Parathyroid adenoma (tissue), 2 donors: ENCODE measurements at regions not wholly inside any gene's neighbourhood (a gene's known extent, or its start where the extent isn't known, plus 50 kb on each side); places are given as distances from the start of the nearest gene placed in this dataset.

ENCODE experiments used
- H2AFZ ChIP-seq: fragments of 300-600 bp; sonication (generic); one replicate; pipeline ENCODE4 v1.7.0; 2017; ENCODE audit warnings: antibody characterized with exemption, mild to moderate bottlenecking
- H3K27ac ChIP-seq: fragments of 300-600 bp; sonication (generic); one replicate; pipeline ENCODE4 v1.7.0; 2017
- H3K27me3 ChIP-seq: fragments of 300-600 bp; sonication (generic); one replicate; pipeline ENCODE4 v1.7.0; 2017; ENCODE audit warnings: low read length; ENCODE audit not compliant: control insufficient read depth, insufficient read depth
- H3K36me3 ChIP-seq: fragments of 300-600 bp; sonication (generic); one replicate; pipeline ENCODE4 v1.7.0; 2017; ENCODE audit warnings: low read length; ENCODE audit not compliant: control insufficient read depth, insufficient read depth
- H3K4me1 ChIP-seq: fragments of 300-600 bp; sonication (generic); one replicate; pipeline ENCODE4 v1.7.0; 2017; ENCODE audit warnings: control low read depth
- H3K4me2 ChIP-seq: fragments of 300-600 bp; sonication (generic); one replicate; pipeline ENCODE4 v1.7.0; 2017; ENCODE audit warnings: low read length
- H3K4me3 ChIP-seq: fragments of 300-600 bp; sonication (generic); one replicate; pipeline ENCODE4 v1.7.0; 2017; ENCODE audit warnings: low read depth, low read length
- H3K79me2 ChIP-seq: fragments of 300-600 bp; sonication (generic); one replicate; pipeline ENCODE4 v1.7.0; 2017; ENCODE audit warnings: control low read depth
- H3K9ac ChIP-seq: fragments of 300-600 bp; sonication (generic); one replicate; pipeline ENCODE4 v1.7.0; 2017; ENCODE audit warnings: mild to moderate bottlenecking
- H3K9me3 ChIP-seq: fragments of 300-600 bp; sonication (generic); one replicate; pipeline ENCODE4 v1.7.0; 2017; ENCODE audit warnings: low read length; ENCODE audit not compliant: control insufficient read depth
- CTCF ChIP-seq: fragments of 300-600 bp; sonication (generic); IDR thresholded peaks from one replicate; pipeline ENCODE4 v1.7.0; 2017; ENCODE audit warnings: antibody characterized with exemption, mild to moderate bottlenecking
- donor health status: primary hyperparathyroidism.

- Histone ChIP-seq H3K36me3 (no peaks in the 10 kb centered on the region), H3K79me2 (no peaks in the 10 kb centered on the region), H3K27ac (no peak overlapping the region), H3K4me1 (no peaks in the 10 kb centered on the region), H3K4me3 (no peak overlapping the region), H2AFZ (no peak overlapping the region), H3K9me3 (no peaks in the 10 kb centered on the region), H3K4me2 (no peak overlapping the region), H3K9ac (no peak overlapping the region), H3K27me3 (no peaks in the 10 kb centered on the region)
- TF ChIP-seq CTCF: no peak
These were observed 238.5 kb downstream of the FGF9 start for GRCh38 chr13:21909331-21909730.

GRCh38 chr13:21910546-21910945 is 239.7 kb downstream of the FGF9 start:
- Histone ChIP-seq H3K27me3 (no peaks in the 10 kb centered on the region), H3K4me3 (no peak overlapping the region), H3K4me1 (no peaks in the 10 kb centered on the region), H3K9ac (no peak overlapping the region), H3K9me3 (no peaks in the 10 kb centered on the region), H3K79me2 (no peaks in the 10 kb centered on the region), H2AFZ (no peak overlapping the region), H3K27ac (no peak overlapping the region), H3K4me2 (no peak overlapping the region), H3K36me3 (no peaks in the 10 kb centered on the region)
- TF ChIP-seq CTCF: no peak

- Histone ChIP-seq H2AFZ (no peak overlapping the region), H3K79me2 (no peaks in the 10 kb centered on the region), H3K4me3 (no peak overlapping the region), H3K27ac (no peak overlapping the region), H3K9me3 (no peaks in the 10 kb centered on the region), H3K36me3 (no peaks in the 10 kb centered on the region), H3K4me1 (no peaks in the 10 kb centered on the region), H3K9ac (no peak overlapping the region), H3K27me3 (no peaks in the 10 kb centered on the region), H3K4me2 (no peak overlapping the region)
- no peak for TF ChIP-seq CTCF
These were observed 240.9 kb downstream of the FGF9 start for GRCh38 chr13:21911646-21912298.

GRCh38 chr13:21913010-21913409 is 242.1 kb downstream of the FGF9 start:
- Histone ChIP-seq H3K4me1 (no peaks in the 10 kb centered on the region), H3K27me3 (no peaks in the 10 kb centered on the region), H3K27ac (no peak overlapping the region), H3K79me2 (no peaks in the 10 kb centered on the region), H2AFZ (no peak overlapping the region), H3K4me3 (no peak overlapping the region), H3K4me2 (no peak overlapping the region), H3K9ac (no peak overlapping the region), H3K36me3 (no peaks in the 10 kb centered on the region), H3K9me3 (no peaks in the 10 kb centered on the region)
- no peak for TF ChIP-seq CTCF
